Cardiac fibroblast (primary cell): ENCODE measurements at regions not wholly inside any gene's neighbourhood (a gene's known extent, or its start where the extent isn't known, plus 50 kb on each side); places are given as distances from the start of the nearest gene placed in this dataset.

Experiments
- DNase-seq, 2 donors: peaks; one replicate each; pipeline versions ENCODE4 v3.0.0 to v3.0.0-alpha.2; 2010; ENCODE audit warnings: low read depth in 2 of 2
- H3K4me3 ChIP-seq, 2 donors: replicated peaks in 1 of 2; 1 replicate in 1 of 2; 2 replicates in 1 of 2; pipeline ENCODE4 v1.5.1; 2011; ENCODE audit warnings: low read depth in 2 of 2, low read length in 2 of 2, mild to moderate bottlenecking in 2 of 2, moderate library complexity in 1 of 2
- TF ChIP-seq, protein P1 (sequence below): IDR thresholded peaks from one replicate; pipeline ENCODE4 v1.5.1; 2011; ENCODE audit warnings: low read depth, mild to moderate bottlenecking, low read length, inconsistent platforms

- no peak overlapping the region for H3K4me3 ChIP-seq
- DNase-seq, result no peak
- TF ChIP-seq, protein P1, sequence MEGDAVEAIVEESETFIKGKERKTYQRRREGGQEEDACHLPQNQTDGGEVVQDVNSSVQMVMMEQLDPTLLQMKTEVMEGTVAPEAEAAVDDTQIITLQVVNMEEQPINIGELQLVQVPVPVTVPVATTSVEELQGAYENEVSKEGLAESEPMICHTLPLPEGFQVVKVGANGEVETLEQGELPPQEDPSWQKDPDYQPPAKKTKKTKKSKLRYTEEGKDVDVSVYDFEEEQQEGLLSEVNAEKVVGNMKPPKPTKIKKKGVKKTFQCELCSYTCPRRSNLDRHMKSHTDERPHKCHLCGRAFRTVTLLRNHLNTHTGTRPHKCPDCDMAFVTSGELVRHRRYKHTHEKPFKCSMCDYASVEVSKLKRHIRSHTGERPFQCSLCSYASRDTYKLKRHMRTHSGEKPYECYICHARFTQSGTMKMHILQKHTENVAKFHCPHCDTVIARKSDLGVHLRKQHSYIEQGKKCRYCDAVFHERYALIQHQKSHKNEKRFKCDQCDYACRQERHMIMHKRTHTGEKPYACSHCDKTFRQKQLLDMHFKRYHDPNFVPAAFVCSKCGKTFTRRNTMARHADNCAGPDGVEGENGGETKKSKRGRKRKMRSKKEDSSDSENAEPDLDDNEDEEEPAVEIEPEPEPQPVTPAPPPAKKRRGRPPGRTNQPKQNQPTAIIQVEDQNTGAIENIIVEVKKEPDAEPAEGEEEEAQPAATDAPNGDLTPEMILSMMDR, result no peak
Measured at GRCh38 chr1:30511563-30511962, 211.8 kb downstream of the MATN1 start.

- TF ChIP-seq, protein P1, result no peak
- DNase-seq, result no peak
- no peak overlapping the region for H3K4me3 ChIP-seq
Measured at GRCh38 chr1:30511106-30511505, 212.3 kb downstream of the MATN1 start.

DNA sequence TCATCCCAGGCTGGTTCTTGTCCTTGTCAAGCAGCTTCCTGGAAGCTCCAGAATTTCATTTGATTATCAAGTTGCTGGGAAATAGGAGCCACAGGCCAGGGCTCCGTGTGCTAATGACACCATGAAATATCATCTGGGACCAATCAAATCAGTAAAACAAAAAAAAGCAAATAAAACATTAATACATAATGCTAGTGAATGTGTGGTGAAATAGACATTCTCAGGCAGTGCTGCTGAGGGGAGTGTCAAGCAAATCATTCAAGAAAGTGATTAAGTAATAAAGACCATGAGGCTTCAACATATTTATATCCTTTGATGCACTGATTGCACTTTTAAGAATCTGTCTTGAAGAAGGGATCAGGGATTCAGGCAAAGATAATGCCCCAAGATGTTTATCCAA is 213.7 kb downstream of the MATN1 start:
- no peak overlapping the region for H3K4me3 ChIP-seq
- TF ChIP-seq, protein P1, result no peak
- DNase-seq, result no peak

- no peak overlapping the region for H3K4me3 ChIP-seq
- TF ChIP-seq, protein P1, result no peak
- DNase-seq, result no peak
Measured at GRCh38 chr1:30508611-30509010, 214.8 kb downstream of the MATN1 start.

DNA sequence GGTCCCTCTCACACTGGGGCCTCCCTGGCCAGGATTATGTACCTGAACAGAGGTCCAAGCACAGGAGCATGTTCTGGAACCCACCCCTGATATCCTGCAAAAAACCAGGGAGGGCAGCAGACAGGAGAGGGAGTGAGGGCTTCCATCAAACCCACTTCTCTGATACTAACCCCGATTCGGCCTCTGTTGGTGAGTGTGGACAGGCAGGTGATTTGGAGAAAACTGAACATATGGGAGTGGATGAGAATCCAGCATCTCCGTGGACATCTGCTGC is 215.3 kb downstream of the MATN1 start:
- TF ChIP-seq, protein P1, result no peak
- no peak overlapping the region for H3K4me3 ChIP-seq
- no peak for DNase-seq

GRCh38 chr1:30507401-30508174 is 215.8 kb downstream of the MATN1 start:
- TF ChIP-seq, protein P1, result no peak
- no peak overlapping the region for H3K4me3 ChIP-seq
- no peak for DNase-seq

- no peak for DNase-seq
- TF ChIP-seq, protein P1, result no peak
- H3K4me3 ChIP-seq, result no peak overlapping the region
Measured at GRCh38 chr1:30507016-30507312, 216.4 kb downstream of the MATN1 start.
